Gastroesophageal sphincter (tissue), 3 donors: ENCODE measurements at regions not wholly inside any gene's neighbourhood (a gene's known extent, or its start where the extent isn't known, plus 50 kb on each side); places are given as distances from the start of the nearest gene placed in this dataset.

ENCODE experiments used
- CTCF ChIP-seq, 4 experiments: fragments of 200-600 bp in 2 of 4; fragments of 450-650 bp in 2 of 4; sonication (generic) in 1 of 4; IDR thresholded peaks; one replicate each; pipeline ENCODE4 v1.5.1; 2017 to 2019; ENCODE audit warnings: antibody characterized with exemption in 4 of 4, mild to moderate bottlenecking in 2 of 4, moderate library complexity in 2 of 4
- POLR2A ChIP-seq, 2 donors: fragments of 450-650 bp; IDR thresholded peaks; one replicate each; pipeline ENCODE4 v1.6.1; 2017; ENCODE audit warnings: antibody characterized with exemption in 2 of 2, mild to moderate bottlenecking in 2 of 2, moderate library complexity in 1 of 2
- POLR2AphosphoS5 ChIP-seq: sonication (generic); formaldehyde crosslinking; IDR thresholded peaks from one replicate; pipeline ENCODE4 v1.6.1; 2017; ENCODE audit warnings: antibody characterized with exemption

GRCh38 chr20:58078741-58079522, 149.5 kb downstream of the ANKRD60 start:
- no peak for TF ChIP-seq POLR2A (IDR thresholded peaks at IDR 0.05)
- TF ChIP-seq CTCF (IDR thresholded peaks at IDR 0.05): no peak
- TF ChIP-seq POLR2AphosphoS5: no peak
